Adrenal gland (tissue), 5 donors: ENCODE measurements at regions not wholly inside any gene's neighbourhood (a gene's known extent, or its start where the extent isn't known, plus 50 kb on each side); places are given as distances from the start of the nearest gene placed in this dataset.

ENCODE experiments used
- POLR2A ChIP-seq, 2 donors: fragments of 450-650 bp; IDR thresholded peaks; one replicate each; pipeline ENCODE4 v1.6.1; 2017; ENCODE audit warnings: antibody characterized with exemption in 2 of 2, mild to moderate bottlenecking in 2 of 2, moderate library complexity in 1 of 2
- TF ChIP-seq, protein P1 (sequence below), 6 experiments: fragments of 450-650 bp in 4 of 6; fragments of 200-600 bp in 2 of 6; sonication (generic) in 1 of 6; IDR thresholded peaks; 1 replicate in 5 of 6; 2 replicates in 1 of 6; pipeline versions ENCODE4 v1.5.1 to v1.8.0; 2016 to 2021; ENCODE audit warnings: antibody characterized with exemption in 6 of 6, mild to moderate bottlenecking in 2 of 6, moderate library complexity in 1 of 6
- donor health status: DM: no; HTN: no; CAD: no.

DNA sequence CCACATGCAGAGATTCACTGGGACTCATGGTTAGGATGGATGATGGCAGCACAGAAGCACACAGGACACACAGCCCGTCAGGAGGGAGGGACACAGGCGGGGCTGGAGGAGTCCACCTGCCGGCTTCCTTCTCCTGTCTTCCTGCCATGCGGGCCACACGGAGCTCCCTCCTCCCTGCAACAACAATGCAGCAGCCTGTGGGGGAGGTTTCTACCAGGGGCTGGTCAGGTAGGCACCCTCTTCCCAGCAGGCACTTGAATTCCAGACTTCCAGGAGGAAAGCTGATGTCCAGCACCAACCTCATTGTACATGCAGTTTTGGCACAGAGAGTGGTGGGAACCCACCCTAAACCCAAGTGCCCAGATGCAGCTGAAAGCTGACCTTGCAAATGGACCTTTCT is 341.2 kb downstream of the GLRX3 start:
- TF ChIP-seq, protein P1, sequence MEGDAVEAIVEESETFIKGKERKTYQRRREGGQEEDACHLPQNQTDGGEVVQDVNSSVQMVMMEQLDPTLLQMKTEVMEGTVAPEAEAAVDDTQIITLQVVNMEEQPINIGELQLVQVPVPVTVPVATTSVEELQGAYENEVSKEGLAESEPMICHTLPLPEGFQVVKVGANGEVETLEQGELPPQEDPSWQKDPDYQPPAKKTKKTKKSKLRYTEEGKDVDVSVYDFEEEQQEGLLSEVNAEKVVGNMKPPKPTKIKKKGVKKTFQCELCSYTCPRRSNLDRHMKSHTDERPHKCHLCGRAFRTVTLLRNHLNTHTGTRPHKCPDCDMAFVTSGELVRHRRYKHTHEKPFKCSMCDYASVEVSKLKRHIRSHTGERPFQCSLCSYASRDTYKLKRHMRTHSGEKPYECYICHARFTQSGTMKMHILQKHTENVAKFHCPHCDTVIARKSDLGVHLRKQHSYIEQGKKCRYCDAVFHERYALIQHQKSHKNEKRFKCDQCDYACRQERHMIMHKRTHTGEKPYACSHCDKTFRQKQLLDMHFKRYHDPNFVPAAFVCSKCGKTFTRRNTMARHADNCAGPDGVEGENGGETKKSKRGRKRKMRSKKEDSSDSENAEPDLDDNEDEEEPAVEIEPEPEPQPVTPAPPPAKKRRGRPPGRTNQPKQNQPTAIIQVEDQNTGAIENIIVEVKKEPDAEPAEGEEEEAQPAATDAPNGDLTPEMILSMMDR (IDR thresholded peaks at IDR 0.05): no peak
- TF ChIP-seq POLR2A (IDR thresholded peaks at IDR 0.05): no peak
